ENCODE measurements at regions not wholly inside any gene's neighbourhood (a gene's known extent, or its start where the extent isn't known, plus 50 kb on each side); places are given as distances from the start of the nearest gene placed in this dataset.

DNA sequence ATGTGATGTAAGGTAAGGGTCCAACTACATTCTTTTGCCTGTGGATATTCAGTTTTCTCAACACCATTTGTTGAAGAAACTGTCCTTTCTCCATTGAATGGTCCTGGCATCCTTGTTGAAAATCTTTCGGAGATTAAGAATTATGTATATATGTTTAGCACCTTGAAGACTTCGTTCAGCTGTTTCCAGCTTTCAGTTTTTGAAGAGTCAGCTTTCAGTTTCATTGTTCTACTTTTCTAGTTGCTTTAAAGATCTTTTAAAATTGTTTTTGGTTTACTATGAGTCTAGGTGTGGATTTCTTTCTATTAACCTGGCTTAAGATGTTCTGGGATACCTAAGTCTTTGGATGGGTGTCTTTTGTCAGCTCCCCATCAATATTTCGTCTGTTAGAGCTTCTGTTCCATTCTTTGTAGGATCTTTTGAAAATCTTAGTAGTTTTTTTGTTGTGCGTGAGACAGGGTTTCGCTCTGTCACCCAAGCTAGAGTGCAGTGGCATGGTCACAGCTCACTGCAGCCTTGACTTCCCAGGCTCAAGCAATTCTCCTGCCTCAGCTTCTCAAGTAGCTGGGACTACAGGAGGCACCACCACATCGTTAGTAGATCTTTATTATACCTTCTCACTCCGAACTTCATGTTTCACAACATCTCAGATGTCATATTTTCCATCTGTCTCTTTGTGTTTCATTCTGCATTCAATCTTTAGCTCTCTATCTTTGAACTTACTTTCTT lies 353.5 kb upstream of the B3GALT2 start:
- TF ChIP-seq TAF1 (IDR thresholded peaks at IDR 0.05; ENCODE audit: low read depth, low read length), result no peak
- TF ChIP-seq POLR2A (IDR thresholded peaks at IDR 0.05; ENCODE audit: low read depth, low read length), result no peak
- TF ChIP-seq POLR2AphosphoS5 (IDR thresholded peaks at IDR 0.05; ENCODE audit: low read depth, low read length), result no peak
- no peak for TF ChIP-seq POU2F2 (IDR thresholded peaks at IDR 0.05; ENCODE audit: low read depth, low read length)
- no peak for TF ChIP-seq SPI1 (IDR thresholded peaks at IDR 0.05; ENCODE audit: low read depth, low read length)
